Fibroblast of upper back skin (primary cell): ENCODE measurements at regions not wholly inside any gene's neighbourhood (a gene's known extent, or its start where the extent isn't known, plus 50 kb on each side); places are given as distances from the start of the nearest gene placed in this dataset.

Source experiments
- DNase-seq: peaks from one replicate; pipeline ENCODE4 v3.0.0-alpha.2; 2013

DNA sequence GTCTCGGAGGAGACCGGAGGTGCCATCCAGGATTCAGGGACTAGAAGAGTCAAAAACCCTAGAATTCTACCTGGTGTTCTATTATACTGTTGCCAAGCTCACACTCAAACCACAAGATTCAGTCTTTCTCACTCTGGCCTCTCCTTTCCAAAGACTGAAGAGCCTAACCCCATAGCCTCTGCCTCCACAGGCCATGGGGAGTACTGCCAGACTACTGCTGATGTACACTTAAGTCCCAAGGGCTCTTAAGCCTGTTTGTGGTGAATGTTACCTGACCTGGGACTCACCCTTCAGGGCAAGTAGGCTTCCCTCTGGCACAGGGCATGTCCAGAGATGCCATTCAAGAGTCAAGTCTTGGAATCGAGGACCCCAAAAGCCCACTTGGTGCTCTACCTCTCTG is 58.9 kb upstream of the IRS4 start:
- DNase-seq: no peak
